ENCODE measurements at regions not wholly inside any gene's neighbourhood (a gene's known extent, or its start where the extent isn't known, plus 50 kb on each side); places are given as distances from the start of the nearest gene placed in this dataset.
"Not testable (repeated sequence)": the region's sequence is repeated elsewhere in the genome, so short reads cannot be mapped to it uniquely, and the experiment has no call there.

DNA sequence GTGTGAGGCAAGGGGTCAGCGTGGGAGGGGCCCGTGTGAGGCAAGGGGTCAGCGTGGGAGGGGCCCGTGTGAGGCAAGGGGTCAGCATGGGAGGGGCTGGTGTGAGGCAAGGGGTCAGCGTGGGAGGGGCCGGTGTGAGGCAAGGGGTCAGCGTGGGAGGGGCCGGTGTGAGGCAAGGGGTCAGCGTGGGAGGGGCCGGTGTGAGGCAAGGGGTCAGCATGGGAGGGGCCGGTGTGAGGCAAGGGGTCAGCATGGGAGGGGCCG is 119.2 kb downstream of the SEPTIN14 start:
- H3K4me3 ChIP-seq (ENCODE audit: control insufficient read depth in 1 of 2, extremely low read depth in 1 of 2, low read length in 1 of 2); H3K27me3 ChIP-seq (replicated peaks in 1 of 2; ENCODE audit: control insufficient read depth in 2 of 2, extremely low read depth in 1 of 2, insufficient read depth in 2 of 2, low read length in 1 of 2); H3K27ac ChIP-seq (ENCODE audit: low read length); H3K4me3 Mint-ChIP-seq; H3K27ac Mint-ChIP-seq; H3K9me3 Mint-ChIP-seq; H3K4me1 Mint-ChIP-seq; ATAC-seq (replicated peaks in 1 of 4); CTCF ChIA-PET; H3K36me3 Mint-ChIP-seq; H3K27me3 Mint-ChIP-seq; POLR2A ChIA-PET; DNase-seq; H3K9me3 ChIP-seq; H3K36me3 ChIP-seq (ENCODE audit: control insufficient read depth in 2 of 2, extremely low read depth in 1 of 2, insufficient read depth in 1 of 2, low read length in 1 of 2); H3K4me1 ChIP-seq (ENCODE audit: control insufficient read depth in 1 of 2, extremely low read depth in 1 of 2, insufficient read depth in 2 of 2, low read length in 2 of 2): not testable (repeated sequence)
- 97% methylated on average over 12 of the region's 12 CpGs for WGBS (ENCODE audit: insufficient coverage)

DNA sequence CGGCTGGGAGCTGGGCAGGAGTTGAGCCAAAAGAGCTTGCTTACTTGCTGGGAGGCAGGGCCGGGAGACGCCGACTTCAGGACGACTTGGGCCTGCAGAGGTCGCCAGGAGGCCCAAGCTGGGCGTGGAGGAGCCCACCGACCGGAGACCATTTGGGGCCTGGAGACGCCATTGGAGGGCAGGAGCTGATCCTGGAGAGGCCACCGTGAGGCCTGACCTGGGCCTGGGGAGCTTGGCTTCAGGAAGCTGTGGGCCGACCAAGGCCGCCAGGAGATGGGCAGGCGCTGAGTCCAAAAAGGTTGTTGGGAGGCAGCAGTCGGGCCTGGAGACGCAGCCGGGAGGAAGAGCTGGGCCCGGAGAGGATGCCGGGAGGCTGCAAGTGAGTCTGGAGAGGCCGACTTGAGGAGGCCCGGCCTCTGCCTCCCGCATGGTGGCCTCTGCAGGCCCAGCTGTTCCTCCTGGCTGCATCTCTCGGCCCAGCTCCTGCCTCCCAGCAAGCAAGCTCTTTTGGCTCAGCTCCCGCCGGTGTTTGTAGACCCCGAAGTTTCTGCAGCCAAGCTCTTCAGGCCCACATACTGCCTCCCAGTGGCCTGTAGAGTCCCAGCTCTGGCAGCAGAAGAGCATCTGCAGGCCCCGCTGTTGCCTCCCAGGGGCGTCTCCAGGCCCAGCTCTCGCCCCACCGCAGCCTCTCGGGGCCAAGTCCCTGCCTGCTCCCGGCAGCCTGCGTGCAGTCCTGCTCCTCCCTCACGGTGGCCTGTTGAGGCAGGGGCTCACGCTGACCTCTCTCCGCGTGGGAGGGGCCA is 119.7 kb downstream of the SEPTIN14 start:
- 95% methylated on average over 36 of the region's 37 CpGs for WGBS (ENCODE audit: insufficient coverage)
- H3K9me3 ChIP-seq; H3K4me1 ChIP-seq (ENCODE audit: control insufficient read depth in 1 of 2, extremely low read depth in 1 of 2, insufficient read depth in 2 of 2, low read length in 2 of 2); H3K4me3 Mint-ChIP-seq; H3K27me3 Mint-ChIP-seq; ATAC-seq (replicated peaks in 1 of 4); H3K27me3 ChIP-seq (replicated peaks in 1 of 2; ENCODE audit: control insufficient read depth in 2 of 2, extremely low read depth in 1 of 2, insufficient read depth in 2 of 2, low read length in 1 of 2); H3K27ac ChIP-seq (ENCODE audit: low read length); H3K4me1 Mint-ChIP-seq; H3K4me3 ChIP-seq (ENCODE audit: control insufficient read depth in 1 of 2, extremely low read depth in 1 of 2, low read length in 1 of 2); H3K9me3 Mint-ChIP-seq; POLR2A ChIA-PET; CTCF ChIA-PET; DNase-seq; H3K36me3 Mint-ChIP-seq; H3K27ac Mint-ChIP-seq; H3K36me3 ChIP-seq (ENCODE audit: control insufficient read depth in 2 of 2, extremely low read depth in 1 of 2, insufficient read depth in 1 of 2, low read length in 1 of 2): not testable (repeated sequence)

DNA sequence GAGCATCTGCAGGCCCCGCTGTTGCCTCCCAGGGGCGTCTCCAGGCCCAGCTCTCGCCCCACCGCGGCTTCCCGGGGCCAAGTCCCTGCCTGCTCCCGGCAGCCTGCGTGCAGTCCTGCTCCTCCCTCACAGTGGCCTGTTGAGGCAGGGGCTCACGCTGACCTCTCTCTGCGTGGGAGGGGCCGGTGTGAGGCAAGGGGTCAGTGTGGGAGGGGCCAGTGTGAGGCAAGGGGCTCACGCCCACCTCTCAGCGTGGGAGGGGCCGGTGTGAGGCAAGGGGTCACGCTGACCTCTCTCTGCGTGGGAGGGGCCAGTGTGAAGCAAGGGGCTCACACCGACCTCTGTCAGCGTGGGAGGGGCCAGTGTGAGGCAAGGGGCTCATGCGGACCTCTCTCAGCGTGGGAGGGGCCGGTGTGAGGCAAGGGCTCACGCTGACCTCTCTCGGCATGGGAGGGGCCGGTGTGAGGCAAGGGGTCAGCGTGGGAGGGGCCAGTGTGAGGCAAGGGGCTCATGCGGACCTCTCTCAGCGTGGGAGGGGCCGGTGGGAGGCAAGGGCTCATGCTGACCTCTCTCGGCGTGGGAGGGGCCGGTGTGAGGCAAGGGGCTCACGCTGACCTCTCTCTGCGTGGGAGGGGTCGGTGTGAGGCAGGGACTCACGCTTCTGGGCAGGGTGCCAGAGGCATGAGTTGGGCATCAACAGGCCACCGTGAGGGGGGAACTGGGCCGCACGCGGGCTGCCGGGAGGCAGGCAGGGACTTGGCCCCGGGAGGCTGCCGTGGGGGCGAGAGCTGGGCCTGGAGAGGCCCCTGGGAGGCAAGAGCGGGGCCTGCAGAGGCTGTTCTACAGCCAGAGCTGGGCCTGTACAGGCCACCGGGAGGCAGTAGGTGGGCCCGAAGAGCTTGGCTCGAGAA is 120.6 kb downstream of the SEPTIN14 start:
- H3K4me3 ChIP-seq (ENCODE audit: control insufficient read depth in 1 of 2, extremely low read depth in 1 of 2, low read length in 1 of 2); H3K4me3 Mint-ChIP-seq; H3K4me1 ChIP-seq (ENCODE audit: control insufficient read depth in 1 of 2, extremely low read depth in 1 of 2, insufficient read depth in 2 of 2, low read length in 2 of 2); CTCF ChIA-PET; DNase-seq; H3K36me3 ChIP-seq (ENCODE audit: control insufficient read depth in 2 of 2, extremely low read depth in 1 of 2, insufficient read depth in 1 of 2, low read length in 1 of 2); H3K9me3 Mint-ChIP-seq; H3K27me3 Mint-ChIP-seq; H3K9me3 ChIP-seq; H3K27me3 ChIP-seq (replicated peaks in 1 of 2; ENCODE audit: control insufficient read depth in 2 of 2, extremely low read depth in 1 of 2, insufficient read depth in 2 of 2, low read length in 1 of 2); H3K36me3 Mint-ChIP-seq; POLR2A ChIA-PET; H3K27ac Mint-ChIP-seq; H3K4me1 Mint-ChIP-seq; ATAC-seq (replicated peaks in 1 of 4); H3K27ac ChIP-seq (ENCODE audit: low read length): not testable (repeated sequence)
- WGBS (ENCODE audit: insufficient coverage): 92% methylated on average over 36 of the region's 47 CpGs

DNA sequence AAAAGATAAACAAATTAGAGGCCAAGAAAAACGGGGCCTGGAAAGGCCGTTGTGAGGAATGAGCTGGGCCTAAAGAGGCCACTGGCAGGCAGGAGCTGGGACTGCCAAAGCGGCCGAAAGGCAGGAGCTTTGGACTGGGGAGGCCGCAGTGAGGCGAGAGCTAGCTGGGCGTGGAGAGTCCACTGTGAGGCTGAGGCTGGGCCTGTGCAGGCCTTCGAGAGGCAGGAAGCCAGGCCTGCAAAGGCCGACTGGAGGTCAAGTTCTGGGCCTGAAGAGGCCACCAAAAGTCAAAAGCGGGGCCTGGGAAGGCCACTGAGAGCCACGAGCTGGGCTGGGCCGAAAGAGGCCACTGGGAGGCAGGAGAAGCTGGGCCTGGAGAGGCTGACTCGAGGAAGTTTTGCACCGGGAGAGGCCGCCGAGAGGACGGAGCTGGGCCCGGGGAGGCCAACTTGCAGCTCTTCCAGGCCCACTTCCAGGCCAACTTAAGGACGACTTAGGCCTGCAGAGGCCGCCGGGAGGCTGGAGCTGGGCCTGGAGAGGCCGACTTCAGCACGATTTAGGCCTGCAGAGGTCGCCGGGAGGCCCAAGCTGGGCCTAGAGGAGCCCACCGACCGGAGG is 121.8 kb downstream of the SEPTIN14 start:
- WGBS (ENCODE audit: insufficient coverage): 91% methylated on average over 23 of the region's 27 CpGs
- H3K9me3 Mint-ChIP-seq: not testable (repeated sequence)

DNA sequence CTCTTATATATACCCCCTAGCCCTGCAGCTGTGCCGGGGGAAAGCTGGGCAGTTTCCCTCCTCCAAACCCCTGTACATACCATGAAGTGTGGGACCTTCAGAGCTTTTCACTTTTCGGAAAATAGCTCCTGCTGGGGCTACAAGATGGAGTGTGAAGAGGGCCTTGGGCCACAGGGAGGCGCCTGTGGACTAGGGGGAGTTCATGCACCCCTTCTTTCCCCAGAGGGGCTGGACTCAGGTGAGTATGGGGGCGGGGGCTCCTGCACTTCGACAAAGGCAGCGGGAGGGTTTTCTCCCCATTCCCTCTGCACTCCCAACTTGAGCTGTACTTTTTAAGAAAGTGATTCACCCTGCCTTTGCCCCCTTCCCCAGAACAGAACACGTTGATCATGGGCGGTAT is 122.5 kb downstream of the SEPTIN14 start:
- ATAC-seq (replicated peaks in 1 of 4); H3K4me1 Mint-ChIP-seq; H3K36me3 Mint-ChIP-seq; H3K27me3 Mint-ChIP-seq; H3K9me3 Mint-ChIP-seq; H3K4me3 Mint-ChIP-seq; DNase-seq; H3K9me3 ChIP-seq; POLR2A ChIA-PET; H3K4me3 ChIP-seq (ENCODE audit: control insufficient read depth in 1 of 2, extremely low read depth in 1 of 2, low read length in 1 of 2); H3K27ac Mint-ChIP-seq; CTCF ChIA-PET; H3K4me1 ChIP-seq (ENCODE audit: control insufficient read depth in 1 of 2, extremely low read depth in 1 of 2, insufficient read depth in 2 of 2, low read length in 2 of 2); H3K27ac ChIP-seq (ENCODE audit: low read length); H3K27me3 ChIP-seq (replicated peaks in 1 of 2; ENCODE audit: control insufficient read depth in 2 of 2, extremely low read depth in 1 of 2, insufficient read depth in 2 of 2, low read length in 1 of 2); H3K36me3 ChIP-seq (ENCODE audit: control insufficient read depth in 2 of 2, extremely low read depth in 1 of 2, insufficient read depth in 1 of 2, low read length in 1 of 2): not testable (repeated sequence)
- WGBS (ENCODE audit: insufficient coverage): no CpG with 5 or more reads among the region's 8 CpGs

More for the DNA sequence above, 121.8 kb downstream of the SEPTIN14 start:
- H3K27me3 ChIP-seq (replicated peaks in 1 of 2; ENCODE audit: control insufficient read depth in 2 of 2, extremely low read depth in 1 of 2, insufficient read depth in 2 of 2, low read length in 1 of 2); DNase-seq; H3K4me3 ChIP-seq (ENCODE audit: control insufficient read depth in 1 of 2, extremely low read depth in 1 of 2, low read length in 1 of 2); H3K27me3 Mint-ChIP-seq; H3K27ac Mint-ChIP-seq; H3K36me3 ChIP-seq (ENCODE audit: control insufficient read depth in 2 of 2, extremely low read depth in 1 of 2, insufficient read depth in 1 of 2, low read length in 1 of 2); H3K4me1 Mint-ChIP-seq; POLR2A ChIA-PET; H3K36me3 Mint-ChIP-seq; CTCF ChIA-PET; H3K4me1 ChIP-seq (ENCODE audit: control insufficient read depth in 1 of 2, extremely low read depth in 1 of 2, insufficient read depth in 2 of 2, low read length in 2 of 2); ATAC-seq (replicated peaks in 1 of 4); H3K27ac ChIP-seq (ENCODE audit: low read length); H3K9me3 ChIP-seq; H3K4me3 Mint-ChIP-seq: not testable (repeated sequence)

DNA sequence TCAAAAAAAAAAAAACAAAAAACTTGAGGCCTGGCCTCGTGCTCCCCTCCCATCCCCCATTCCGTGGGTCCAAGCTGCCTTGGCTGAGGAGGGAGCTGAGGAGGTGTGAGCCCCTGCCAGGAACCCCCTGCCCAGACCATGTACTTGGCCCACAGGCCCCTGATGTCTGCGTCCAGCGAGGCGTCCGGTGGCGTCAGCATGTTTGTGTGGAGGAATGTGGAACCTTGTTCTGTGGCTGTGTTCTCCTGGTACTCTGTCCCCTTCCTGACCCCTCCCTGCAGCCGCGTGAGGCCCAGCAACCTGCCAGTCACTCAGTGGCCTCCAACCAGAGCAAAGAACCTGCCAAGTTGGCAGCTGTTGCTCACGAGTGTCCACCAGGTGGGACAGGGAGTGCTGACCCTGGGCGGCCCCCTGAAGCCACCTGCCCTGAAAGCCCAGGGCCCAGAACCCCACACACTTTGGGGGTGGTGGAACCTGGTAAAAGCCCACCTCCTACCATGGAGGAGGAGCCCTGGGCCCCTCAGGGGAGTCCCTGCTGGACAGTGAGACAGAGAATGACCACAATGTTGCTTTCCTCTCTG is 125.8 kb downstream of the SEPTIN14 start:
- WGBS (ENCODE audit: insufficient coverage): no CpG with 5 or more reads among the region's 11 CpGs
- H3K4me3 ChIP-seq (ENCODE audit: control insufficient read depth in 1 of 2, extremely low read depth in 1 of 2, low read length in 1 of 2); H3K4me1 ChIP-seq (ENCODE audit: control insufficient read depth in 1 of 2, extremely low read depth in 1 of 2, insufficient read depth in 2 of 2, low read length in 2 of 2); H3K27me3 Mint-ChIP-seq; DNase-seq; POLR2A ChIA-PET; H3K9me3 Mint-ChIP-seq; H3K27ac ChIP-seq (ENCODE audit: low read length); H3K27ac Mint-ChIP-seq; H3K36me3 Mint-ChIP-seq; H3K4me1 Mint-ChIP-seq; H3K4me3 Mint-ChIP-seq; H3K27me3 ChIP-seq (replicated peaks in 1 of 2; ENCODE audit: control insufficient read depth in 2 of 2, extremely low read depth in 1 of 2, insufficient read depth in 2 of 2, low read length in 1 of 2); CTCF ChIA-PET; H3K9me3 ChIP-seq; H3K36me3 ChIP-seq (ENCODE audit: control insufficient read depth in 2 of 2, extremely low read depth in 1 of 2, insufficient read depth in 1 of 2, low read length in 1 of 2); ATAC-seq (replicated peaks in 1 of 4): not testable (repeated sequence)

Measured in T-cell (primary cell).